GM12878 (cell line): ENCODE measurements at regions not wholly inside any gene's neighbourhood (a gene's known extent, or its start where the extent isn't known, plus 50 kb on each side); places are given as distances from the start of the nearest gene placed in this dataset.

ENCODE experiments used
- ATAC-seq: fragments of 200-7000 bp; cut with Tn5 transposase; 3 replicates; pipeline ENCODE4 v1.9.1; 2020; ENCODE audit warnings: mild to moderate bottlenecking, moderate library complexity
- BruUV-seq: library from RNA; stranded (reverse); fragments of 400-500 nt; replicated peaks from 2 replicates; lab custom pipeline; 2021; lab: Mats Ljungman, UMichigan
- CTCF ChIA-PET: fragments of 300-600 bp; sonication (Branson Sonifier 250); formaldehyde crosslinking; extraction: SDS; loops from one replicate; lab custom pipeline; 2021; ENCODE audit warnings: inconsistent platforms; lab: Yijun Ruan, JAX
- POLR2A ChIA-PET: fragments of 350-600 bp; formaldehyde crosslinking; extraction: SDS; loops from one replicate; lab custom pipeline; 2021; ENCODE audit warnings: inconsistent platforms; lab: Charles Lee
- RAD21 ChIA-PET: fragments of 300-600 bp; sonication (Branson Sonifier 250); formaldehyde crosslinking; loops from one replicate; lab custom pipeline; 2023; ENCODE audit warnings: antibody characterized with exemption; ENCODE audit not compliant: unreplicated experiment; lab: Charles Lee
- SMC1A ChIA-PET: fragments of 300-600 bp; sonication (Branson Sonifier 250); formaldehyde crosslinking; loops from one replicate; lab custom pipeline; 2023; ENCODE audit not compliant: unreplicated experiment, uncharacterized antibody; lab: Charles Lee
- DNase-seq: peaks from one replicate; pipeline ENCODE4 v3.0.0-alpha.2; 2011; ENCODE audit warnings: low read depth, low spot score
- FAIRE-seq: peaks from 3 replicates; lab custom pipeline; 2011; peaks lifted over from hg19 to GRCh38; lab: Jason Lieb, UNC
- H2AFZ ChIP-seq: 2 replicates; pipeline ENCODE4 v1.6.0; 2011; ENCODE audit warnings: low read depth, low read length, control low read depth; ENCODE audit not compliant: control insufficient read depth
- H3K27ac ChIP-seq: 2 replicates; pipeline ENCODE4 v1.5.1; 2011; ENCODE audit warnings: control low read depth; ENCODE audit not compliant: control insufficient read depth, insufficient read depth
- H3K27me3 ChIP-seq, 2 experiments: replicated peaks in 1 of 2; 2 replicates each; pipeline versions ENCODE4 v1.6.0 to v1.6.1; 2011; ENCODE audit warnings: low read length in 1 of 2; ENCODE audit not compliant: control insufficient read depth in 2 of 2, insufficient read depth in 2 of 2
- H3K36me3 ChIP-seq, 2 experiments: 2 replicates each; pipeline ENCODE4 v1.5.1; 2011; ENCODE audit warnings: low read length in 1 of 2; ENCODE audit not compliant: control insufficient read depth in 2 of 2, insufficient read depth in 2 of 2
- H3K4me1 ChIP-seq: 2 replicates; pipeline ENCODE4 v1.6.1; 2011; ENCODE audit warnings: mild to moderate bottlenecking, low read length, moderate library complexity, mixed read lengths; ENCODE audit not compliant: control insufficient read depth, insufficient read depth
- H3K4me2 ChIP-seq: 2 replicates; pipeline ENCODE4 v1.6.0; 2011; ENCODE audit warnings: control low read depth; ENCODE audit not compliant: control insufficient read depth, insufficient read depth
- H3K4me3 ChIP-seq: fragments of 200-600 bp; sonication (generic); 2 replicates; pipeline ENCODE4 v1.5.1; 2016
- H3K79me2 ChIP-seq: 2 replicates; pipeline ENCODE4 v1.6.0; 2011; ENCODE audit warnings: low read length; ENCODE audit not compliant: control insufficient read depth, insufficient read depth
- H3K9ac ChIP-seq: 2 replicates; pipeline ENCODE4 v1.8.0; 2011; ENCODE audit warnings: low read length, control low read depth, mixed read lengths; ENCODE audit not compliant: control insufficient read depth, insufficient read depth
- H3K9me3 ChIP-seq: replicated peaks from 3 replicates; pipeline ENCODE4 v1.5.1; 2011; ENCODE audit warnings: mild to moderate bottlenecking, low read length; ENCODE audit not compliant: control insufficient read depth, insufficient read depth
- H4K20me1 ChIP-seq: 2 replicates; pipeline ENCODE4 v1.6.0; 2011; ENCODE audit not compliant: control insufficient read depth, insufficient read depth
- BACH1 ChIP-seq: fragments of 450-650 bp; IDR thresholded peaks from 2 replicates; pipeline ENCODE4 v1.6.1; 2017; ENCODE audit warnings: mild to moderate bottlenecking, borderline replicate concordance
- BCL3 ChIP-seq: IDR thresholded peaks from 2 replicates; pipeline ENCODE4 v1.6.1; 2011; ENCODE audit warnings: borderline replicate concordance, low read depth, mild to moderate bottlenecking, moderate library complexity, low read length; ENCODE audit not compliant: insufficient read depth, poor library complexity, severe bottlenecking
- CBX3 ChIP-seq: fragments of 200-600 bp; sonication (generic); IDR thresholded peaks from 2 replicates; pipeline ENCODE4 v1.6.1; 2016; ENCODE audit warnings: low read depth, borderline replicate concordance
- CHD1 ChIP-seq: IDR thresholded peaks from 2 replicates; pipeline ENCODE4 v1.6.1; 2012; ENCODE audit warnings: low read depth, low read length, improper control_type of control experiment
- ELK1 ChIP-seq: IDR thresholded peaks from 2 replicates; pipeline ENCODE4 v1.6.1; 2012; ENCODE audit warnings: low read depth, low read length, improper control_type of control experiment
- IKZF2 ChIP-seq, 2 experiments: fragments of 450-650 bp; IDR thresholded peaks; 2 replicates each; pipeline ENCODE4 v1.6.1; 2017; ENCODE audit warnings: mild to moderate bottlenecking in 2 of 2, moderate library complexity in 2 of 2
- JUND ChIP-seq: IDR thresholded peaks from 2 replicates; pipeline ENCODE4 v1.6.1; 2012; ENCODE audit warnings: low read depth, mild to moderate bottlenecking, low read length, improper control_type of control experiment, moderate library complexity
- MAX ChIP-seq: IDR thresholded peaks from 2 replicates; pipeline ENCODE4 v1.6.1; 2012; ENCODE audit warnings: low read depth, low read length, improper control_type of control experiment
- MEF2A ChIP-seq: IDR thresholded peaks from 2 replicates; pipeline ENCODE4 v1.6.1; 2011; ENCODE audit warnings: low read depth, mild to moderate bottlenecking, low read length, moderate library complexity; ENCODE audit not compliant: insufficient read depth
- NFXL1 ChIP-seq: fragments of 450-650 bp; IDR thresholded peaks from 2 replicates; pipeline ENCODE4 v1.6.1; 2017; ENCODE audit warnings: antibody characterized with exemption, mild to moderate bottlenecking, borderline replicate concordance
- RCOR1 ChIP-seq: conservative IDR thresholded peaks from 2 replicates; pipeline ENCODE4 v1.6.1; 2012; ENCODE audit warnings: low read depth, low read length, improper control_type of control experiment
- SIN3A ChIP-seq: IDR thresholded peaks from 2 replicates; pipeline ENCODE4 v1.6.1; 2012; ENCODE audit warnings: low read depth, low read length, improper control_type of control experiment
- TARDBP ChIP-seq: IDR thresholded peaks from 2 replicates; pipeline ENCODE4 v1.6.1; 2016; ENCODE audit warnings: borderline replicate concordance
- ZNF384 ChIP-seq: IDR thresholded peaks from 2 replicates; pipeline ENCODE4 v1.6.1; 2012; ENCODE audit warnings: low read depth, mild to moderate bottlenecking, low read length, improper control_type of control experiment, borderline replicate concordance
- WGBS: methylation state at CpG from one replicate; pipeline ENCODE4 v1.1.6; 2016; ENCODE audit warnings: low lambda C conversion rate; ENCODE audit not compliant: insufficient replicate concordance, insufficient coverage; ENCODE audit errors: missing lambda C conversion rate; 5-methylcytosine and 5-hydroxymethylcytosine counted together
- in situ Hi-C: fragments of 300-500 bp; cut with MboI; formaldehyde crosslinking; loops from 9 replicates; pipeline ENCODE4 v1.14.3; 2018; ENCODE audit warnings: mixed read lengths
- intact Hi-C: fragments of 100-400 bp; cut with micrococcal nuclease; formaldehyde crosslinking; loops from one replicate; pipeline ENCODE4 v1.14.2; 2022; ENCODE audit not compliant: unreplicated experiment

- CTCF ChIA-PET = interaction anchor here (1.8 kb wide), 1 partner anchor 10 kb away, joined by 9 read pairs; no protein-coding TSS in a partner anchor
These were observed 121.7 kb downstream of the SIPA1L2 start for GRCh38 chr1:232508130-232508701.

GRCh38 chr1:232507571-232507970 lies 122.4 kb downstream of the SIPA1L2 start:
- Histone ChIP-seq H3K4me2 (no peak overlapping the region), H2AFZ (no peak overlapping the region), H3K4me3 (no peak overlapping the region), H3K9me3 (no peaks in the 10 kb centered on the region), H3K79me2 (no peaks in the 10 kb centered on the region), H3K9ac (no peak overlapping the region), H4K20me1 (no peaks in the 10 kb centered on the region), H3K27ac (no peak overlapping the region), H3K4me1 (no peaks in the 10 kb centered on the region), H3K36me3 (no peaks in the 10 kb centered on the region), H3K27me3 (no peaks in the 10 kb centered on the region; a peak in 1 of 4 replicates)
- ATAC-seq = no peak
- ChIA-PET RAD21 (no interaction called here), SMC1A (no interaction called here), POLR2A (no interaction called here), CTCF (interaction anchor here (1.8 kb wide), 1 partner anchor 10 kb away, joined by 9 read pairs; no protein-coding TSS in a partner anchor)
- in situ Hi-C loops (no loop called here), intact Hi-C loops (no loop called here)
- no peak for FAIRE-seq
- no TSS peak for BruUV-seq
- DNase-seq = no peak
- WGBS = 42% methylated on average over 2 of the region's 2 CpGs
- TF ChIP-seq MEF2A (no peak), TARDBP (no peak), CHD1 (no peak), MAX (no peak), JUND (no peak), SIN3A (no peak), BACH1 (no peak), ELK1 (no peak), CBX3 (no peak), IKZF2 (IDR thresholded peaks at IDR 0.05) (no peak), BCL3 (no peak), ZNF384 (no peak)

More at GRCh38 chr1:232508130-232508701, 121.7 kb downstream of the SIPA1L2 start:
- Histone ChIP-seq H3K4me2 (no peak overlapping the region), H3K9me3 (no peaks in the 10 kb centered on the region), H2AFZ (no peak overlapping the region), H3K79me2 (no peaks in the 10 kb centered on the region), H3K4me1 (no peaks in the 10 kb centered on the region), H3K36me3 (no peaks in the 10 kb centered on the region), H3K9ac (no peak overlapping the region)
- FAIRE-seq (no peak), ATAC-seq (peak; percentile 45; the same call in 2 of the 3 replicates), DNase-seq (no peak)
- no TSS peak for BruUV-seq
- TF ChIP-seq NFXL1 = no peak
- no peak for TF ChIP-seq RCOR1
- TF ChIP-seq, all 136 proteins: peak for 0
- no peaks in the 10 kb centered on the region; a peak in 1 of 4 replicates for H3K27me3 ChIP-seq
- H3K4me3 ChIP-seq = no peak overlapping the region
- RAD21 ChIA-PET = no interaction called here
- H3K27ac ChIP-seq = no peak overlapping the region
- H4K20me1 ChIP-seq = no peaks in the 10 kb centered on the region
- POLR2A ChIA-PET = no interaction called here
- SMC1A ChIA-PET = no interaction called here
- WGBS = 53% methylated on average over 9 of the region's 9 CpGs
- in situ Hi-C loops = no loop called here
- intact Hi-C loops = no loop called here
